ENCODE measurements at regions not wholly inside any gene's neighbourhood (a gene's known extent, or its start where the extent isn't known, plus 50 kb on each side); places are given as distances from the start of the nearest gene placed in this dataset.

- WGBS (ENCODE audit: low lambda C conversion rate, missing lambda C conversion rate) = 84% methylated on average over 8 of the region's 8 CpGs
Measured at GRCh38 chr22:45061332-45061731, 51.5 kb upstream of the PHF21B start.

GRCh38 chr22:45064313-45065278, 54.8 kb upstream of the PHF21B start:
- no peaks in the 10 kb centered on the region for H3K79me2 ChIP-seq
- TF ChIP-seq CTCF (IDR thresholded peaks at IDR 0.05; ENCODE audit: poor library complexity) = no peak
- TF ChIP-seq EZH2 (IDR thresholded peaks at IDR 0.05; ENCODE audit: borderline replicate concordance) = no peak
- no peak for TF ChIP-seq EZH2phosphoT487 (IDR thresholded peaks at IDR 0.05; ENCODE audit: low read depth, severe bottlenecking, unreplicated experiment)
- no peaks in the 10 kb centered on the region for H4K20me1 ChIP-seq (ENCODE audit: insufficient read depth, poor library complexity, severe bottlenecking)
- no peak for DNase-seq (ENCODE audit: low spot score)
- no peaks in the 10 kb centered on the region for H3K36me3 ChIP-seq (replicated peaks; ENCODE audit: insufficient read depth, low read depth)
- H3K9me3 ChIP-seq (ENCODE audit: low read depth) = no peaks in the 10 kb centered on the region
- no peak overlapping the region for H3K27ac ChIP-seq
- no peaks in the 10 kb centered on the region for H3K27me3 ChIP-seq
- H3K4me2 ChIP-seq = no peak overlapping the region
- no peaks in the 10 kb centered on the region for H3K9me2 ChIP-seq (replicated peaks; ENCODE audit: insufficient read depth)
- H3K4me1 ChIP-seq (ENCODE audit: insufficient read depth) = no peaks in the 10 kb centered on the region
- H2AFZ ChIP-seq = no peak overlapping the region
- 77% methylated on average over 18 of the region's 18 CpGs for WGBS (ENCODE audit: low lambda C conversion rate, missing lambda C conversion rate)
- no peak overlapping the region for H3K4me3 ChIP-seq

More at GRCh38 chr22:45061332-45061731, 51.5 kb upstream of the PHF21B start:
- DNase-seq (ENCODE audit: low spot score) = no peak
- Histone ChIP-seq H3K4me2 (no peak overlapping the region), H3K4me1 (ENCODE audit: insufficient read depth) (no peaks in the 10 kb centered on the region), H3K36me3 (replicated peaks; ENCODE audit: insufficient read depth, low read depth) (no peaks in the 10 kb centered on the region), H3K27ac (no peak overlapping the region), H3K4me3 (no peak overlapping the region), H2AFZ (no peak overlapping the region), H4K20me1 (ENCODE audit: insufficient read depth, poor library complexity, severe bottlenecking) (no peaks in the 10 kb centered on the region), H3K9me2 (replicated peaks; ENCODE audit: insufficient read depth) (no peaks in the 10 kb centered on the region), H3K79me2 (no peaks in the 10 kb centered on the region), H3K9me3 (ENCODE audit: low read depth) (no peaks in the 10 kb centered on the region), H3K27me3 (no peaks in the 10 kb centered on the region)
- TF ChIP-seq CTCF (IDR thresholded peaks at IDR 0.05; ENCODE audit: poor library complexity) (no peak), EZH2phosphoT487 (IDR thresholded peaks at IDR 0.05; ENCODE audit: low read depth, severe bottlenecking, unreplicated experiment) (no peak), EZH2 (IDR thresholded peaks at IDR 0.05; ENCODE audit: borderline replicate concordance) (no peak)

- Histone ChIP-seq H4K20me1 (ENCODE audit: insufficient read depth, poor library complexity, severe bottlenecking) (no peaks in the 10 kb centered on the region), H3K4me2 (no peak overlapping the region), H3K36me3 (replicated peaks; ENCODE audit: insufficient read depth, low read depth) (no peaks in the 10 kb centered on the region), H3K79me2 (no peaks in the 10 kb centered on the region), H2AFZ (no peak overlapping the region), H3K27ac (no peak overlapping the region), H3K4me3 (no peak overlapping the region), H3K4me1 (ENCODE audit: insufficient read depth) (no peaks in the 10 kb centered on the region), H3K9me3 (ENCODE audit: low read depth) (no peaks in the 10 kb centered on the region), H3K27me3 (no peaks in the 10 kb centered on the region), H3K9me2 (replicated peaks; ENCODE audit: insufficient read depth) (no peaks in the 10 kb centered on the region)
- TF ChIP-seq EZH2 (IDR thresholded peaks at IDR 0.05; ENCODE audit: borderline replicate concordance) (no peak), EZH2phosphoT487 (IDR thresholded peaks at IDR 0.05; ENCODE audit: low read depth, severe bottlenecking, unreplicated experiment) (no peak), CTCF (IDR thresholded peaks at IDR 0.05; ENCODE audit: poor library complexity) (no peak)
- no peak for DNase-seq (ENCODE audit: low spot score)
- WGBS (ENCODE audit: low lambda C conversion rate, missing lambda C conversion rate) = 97% methylated on average over 8 of the region's 8 CpGs
Measured at GRCh38 chr22:45065726-45066125, 55.9 kb upstream of the PHF21B start.

All from hepatocyte (in vitro differentiated cells).